Colonic mucosa (tissue), 4 donors: ENCODE measurements at regions not wholly inside any gene's neighbourhood (a gene's known extent, or its start where the extent isn't known, plus 50 kb on each side); places are given as distances from the start of the nearest gene placed in this dataset.

Experiments
- DNase-seq: peaks from one replicate; pipeline ENCODE4 v3.0.0-alpha.2; 2020
- H3K27ac ChIP-seq: fragments of 200-600 bp; one replicate; pipeline ENCODE4 v1.8.0; 2021
- H3K27me3 ChIP-seq: fragments of 200-600 bp; one replicate; pipeline ENCODE4 v1.8.0; 2021
- H3K36me3 ChIP-seq: fragments of 200-600 bp; one replicate; pipeline ENCODE4 v1.8.0; 2021
- H3K4me1 ChIP-seq: fragments of 200-600 bp; one replicate; pipeline ENCODE4 v1.8.0; 2021; ENCODE audit warnings: mild to moderate bottlenecking
- H3K4me3 ChIP-seq: fragments of 200-600 bp; one replicate; pipeline ENCODE4 v1.8.0; 2021
- H3K9ac ChIP-seq, 2 donors: one replicate each; pipeline ENCODE4 v1.7.0; 2013; ENCODE audit warnings: control low read depth in 2 of 2, low read depth in 2 of 2, low read length in 2 of 2
- H3K9me3 ChIP-seq: fragments of 200-600 bp; one replicate; pipeline ENCODE4 v1.8.0; 2021
- CTCF ChIP-seq: fragments of 200-600 bp; IDR thresholded peaks from one replicate; pipeline ENCODE4 v1.8.0; 2022; ENCODE audit warnings: antibody characterized with exemption, mild to moderate bottlenecking
- intact Hi-C: fragments of 100-400 bp; cut with DNase I; formaldehyde crosslinking; loops from one replicate; pipeline ENCODE4 v1.14.1; 2022
- donor health status: healthy.
- donor health status: DM: no; HTN: no; CAD: no.
- donor health status: DM: no; HTN: no; CAD: no.

GRCh38 chr6:82085701-82086100, 161.8 kb downstream of the IBTK start:
- H3K9me3 ChIP-seq = no peaks in the 10 kb centered on the region
- intact Hi-C loops = no loop called here
- no peak for TF ChIP-seq CTCF
- no peak for DNase-seq
- no peaks in the 10 kb centered on the region for H3K4me1 ChIP-seq
- no peaks in the 10 kb centered on the region for H3K36me3 ChIP-seq
- no peak overlapping the region for H3K4me3 ChIP-seq
- no peak overlapping the region for H3K27ac ChIP-seq
- no peaks in the 10 kb centered on the region for H3K27me3 ChIP-seq
- H3K9ac ChIP-seq = no peak overlapping the region

- no peaks in the 10 kb centered on the region for H3K36me3 ChIP-seq
- no peak for DNase-seq
- H3K9ac ChIP-seq = no peak overlapping the region
- TF ChIP-seq CTCF = no peak
- H3K27ac ChIP-seq = no peak overlapping the region
- no peaks in the 10 kb centered on the region for H3K27me3 ChIP-seq
- no peaks in the 10 kb centered on the region for H3K4me1 ChIP-seq
- intact Hi-C loops = no loop called here
- H3K4me3 ChIP-seq = no peak overlapping the region
- H3K9me3 ChIP-seq = no peaks in the 10 kb centered on the region
Measured at GRCh38 chr6:82084324-82084920, 163.1 kb downstream of the IBTK start.

GRCh38 chr6:82083646-82084045, 163.9 kb downstream of the IBTK start:
- no peak for DNase-seq
- Histone ChIP-seq H3K9me3 (no peaks in the 10 kb centered on the region), H3K4me1 (no peaks in the 10 kb centered on the region), H3K9ac (no peak overlapping the region), H3K27ac (no peak overlapping the region), H3K4me3 (no peak overlapping the region), H3K27me3 (no peaks in the 10 kb centered on the region), H3K36me3 (no peaks in the 10 kb centered on the region)
- TF ChIP-seq CTCF = no peak
- intact Hi-C loops = no loop called here

GRCh38 chr6:82080767-82081166, 166.8 kb downstream of the IBTK start:
- Histone ChIP-seq H3K4me3 (no peak overlapping the region), H3K27me3 (no peaks in the 10 kb centered on the region), H3K4me1 (no peaks in the 10 kb centered on the region), H3K27ac (no peak overlapping the region), H3K9me3 (no peaks in the 10 kb centered on the region), H3K36me3 (no peaks in the 10 kb centered on the region), H3K9ac (no peak overlapping the region)
- intact Hi-C loops = no loop called here
- no peak for DNase-seq
- no peak for TF ChIP-seq CTCF

- H3K27ac ChIP-seq = no peak overlapping the region
- intact Hi-C loops = no loop called here
- no peaks in the 10 kb centered on the region for H3K4me1 ChIP-seq
- H3K4me3 ChIP-seq = no peak overlapping the region
- H3K27me3 ChIP-seq = no peaks in the 10 kb centered on the region
- DNase-seq = no peak
- H3K36me3 ChIP-seq = no peaks in the 10 kb centered on the region
- no peaks in the 10 kb centered on the region for H3K9me3 ChIP-seq
- no peak overlapping the region for H3K9ac ChIP-seq
- no peak for TF ChIP-seq CTCF
Measured at GRCh38 chr6:82078286-82078908, 169.1 kb downstream of the IBTK start.
